Thyroid gland (tissue), 4 donors: ENCODE measurements at regions not wholly inside any gene's neighbourhood (a gene's known extent, or its start where the extent isn't known, plus 50 kb on each side); places are given as distances from the start of the nearest gene placed in this dataset.
"Not testable (repeated sequence)": the region's sequence is repeated elsewhere in the genome, so short reads cannot be mapped to it uniquely, and the experiment has no call there.

Experiments used
- DNase-seq, 2 donors: peaks; one replicate each; pipeline ENCODE4 v3.0.0-alpha.2; 2019
- H3K27ac ChIP-seq, 3 donors: fragments of 200-600 bp; sonication (generic); 1 replicate in 2 of 3; 2 replicates in 1 of 3; pipeline ENCODE4 v1.5.1; 2016 to 2019; ENCODE audit warnings: mild to moderate bottlenecking in 1 of 3, moderate library complexity in 1 of 3
- H3K27me3 ChIP-seq: fragments of 200-600 bp; sonication (generic); one replicate; pipeline ENCODE4 v1.5.1; 2019
- H3K36me3 ChIP-seq, 2 donors: fragments of 200-600 bp; sonication (generic); one replicate each; pipeline ENCODE4 v1.5.1; 2016 to 2019
- H3K4me1 ChIP-seq, 2 donors: fragments of 200-600 bp; sonication (generic); one replicate each; pipeline ENCODE4 v1.5.1; 2017 to 2019
- H3K4me3 ChIP-seq, 3 donors: fragments of 200-600 bp; sonication (generic); replicated peaks in 1 of 3; 1 replicate in 2 of 3; 2 replicates in 1 of 3; pipeline ENCODE4 v1.5.1; 2016; ENCODE audit warnings: mild to moderate bottlenecking in 1 of 3
- H3K9me3 ChIP-seq: fragments of 200-600 bp; sonication (generic); one replicate; pipeline ENCODE4 v1.5.1; 2017
- CTCF ChIP-seq, 6 experiments: fragments of 200-600 bp in 3 of 6; fragments of 450-650 bp in 3 of 6; sonication (generic) in 3 of 6; IDR thresholded peaks; one replicate each; pipeline ENCODE4 v1.5.1; 2016 to 2019; ENCODE audit warnings: antibody characterized with exemption in 6 of 6, mild to moderate bottlenecking in 2 of 6, inconsistent platforms in 1 of 6, moderate library complexity in 1 of 6
- POLR2A ChIP-seq, 2 donors: fragments of 450-650 bp; IDR thresholded peaks; one replicate each; pipeline ENCODE4 v1.6.1; 2017; ENCODE audit warnings: antibody characterized with exemption in 2 of 2, mild to moderate bottlenecking in 2 of 2, moderate library complexity in 1 of 2
- WGBS, 2 donors: methylation state at CpG; one replicate each; pipeline ENCODE4 v1.1.5; 2017; 5-methylcytosine and 5-hydroxymethylcytosine counted together
- intact Hi-C: fragments of 100-400 bp; cut with DNase I; formaldehyde crosslinking; loops from one replicate; pipeline ENCODE4 v1.15.1; 2023

GRCh38 chr10:52368725-52369124 is 54.6 kb downstream of the DKK1 start:
- TF ChIP-seq POLR2A (IDR thresholded peaks at IDR 0.05) (no peak), CTCF (IDR thresholded peaks at IDR 0.05) (no peak)
- intact Hi-C loops = no loop called here
- Histone ChIP-seq H3K4me1 (no peaks in the 10 kb centered on the region), H3K4me3 (no peak overlapping the region), H3K9me3 (no peaks in the 10 kb centered on the region), H3K27me3 (no peaks in the 10 kb centered on the region), H3K36me3 (no peaks in the 10 kb centered on the region), H3K27ac (no peak overlapping the region)
- 76 to 88% methylated on average over 1 of the region's 1 CpG for WGBS, 2 donors
- no peak for DNase-seq

DNA sequence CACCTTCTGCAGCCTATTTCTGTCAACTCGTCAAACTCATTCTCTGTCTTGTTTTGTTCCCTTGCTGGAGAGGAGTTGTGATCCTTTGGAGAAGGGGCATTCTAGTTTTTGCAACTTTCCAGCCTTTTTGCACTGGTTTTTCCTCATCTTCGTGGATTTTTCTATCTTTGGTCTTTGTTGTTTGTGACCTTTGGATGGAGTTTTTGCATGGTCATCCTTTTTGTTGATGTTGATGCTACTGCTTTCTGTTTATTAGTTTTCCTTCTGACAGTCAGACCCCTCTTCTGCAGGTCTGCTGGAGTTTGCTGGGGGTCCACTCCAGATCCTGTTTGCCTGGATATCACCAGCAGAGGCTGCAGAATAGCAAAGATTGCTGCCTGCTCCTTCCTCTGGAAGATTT is 60.1 kb downstream of the DKK1 start:
- intact Hi-C loops, H3K36me3 ChIP-seq, DNase-seq, H3K4me3 ChIP-seq, H3K9me3 ChIP-seq, H3K27ac ChIP-seq, H3K4me1 ChIP-seq, H3K27me3 ChIP-seq: not testable (repeated sequence)
- 69 to 81% methylated on average over 2 of the region's 2 CpGs for WGBS, 2 donors

- intact Hi-C loops = no loop called here
- H3K9me3 ChIP-seq = no peaks in the 10 kb centered on the region
- H3K27me3 ChIP-seq = no peaks in the 10 kb centered on the region
- TF ChIP-seq CTCF (IDR thresholded peaks at IDR 0.05) = no peak
- TF ChIP-seq POLR2A (IDR thresholded peaks at IDR 0.05) = no peak
- no peak for DNase-seq
- H3K4me1 ChIP-seq = no peaks in the 10 kb centered on the region
- no peak overlapping the region for H3K27ac ChIP-seq
- no peaks in the 10 kb centered on the region for H3K36me3 ChIP-seq
- no peak overlapping the region for H3K4me3 ChIP-seq
- WGBS, 2 donors = 42 to 44% methylated on average over 2 of the region's 2 CpGs
Observed at GRCh38 chr10:52376694-52377354, 62.7 kb downstream of the DKK1 start.

DNA sequence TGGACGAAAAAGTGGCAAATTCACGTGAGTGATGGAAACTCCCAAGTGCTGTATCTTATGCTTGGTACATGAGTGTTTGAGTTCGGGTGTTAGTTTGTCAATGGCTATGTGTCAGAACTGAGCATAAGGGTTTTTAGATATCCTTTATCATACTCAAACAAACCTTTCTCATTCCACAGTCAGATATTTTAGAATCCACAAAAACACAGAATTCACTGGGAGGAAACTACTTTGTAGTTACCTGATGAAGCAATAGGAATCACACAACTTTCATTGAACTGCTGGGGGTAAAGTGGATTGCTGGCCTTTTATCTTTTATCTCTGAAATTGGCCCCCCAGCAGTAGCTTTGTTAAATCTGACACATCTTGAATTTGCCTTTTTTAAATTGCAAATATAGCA is 64.0 kb downstream of the DKK1 start:
- WGBS, 2 donors = 53 to 54% methylated on average over 3 of the region's 3 CpGs
- Histone ChIP-seq H3K4me1 (no peaks in the 10 kb centered on the region), H3K9me3 (no peaks in the 10 kb centered on the region), H3K36me3 (no peaks in the 10 kb centered on the region), H3K4me3 (no peak overlapping the region), H3K27me3 (no peaks in the 10 kb centered on the region), H3K27ac (no peak overlapping the region)
- TF ChIP-seq POLR2A (IDR thresholded peaks at IDR 0.05) = no peak
- no peak for TF ChIP-seq CTCF (IDR thresholded peaks at IDR 0.05)
- intact Hi-C loops = no loop called here
- DNase-seq = no peak

- WGBS, 2 donors = 74 to 79% methylated on average over 3 of the region's 3 CpGs
- H3K36me3 ChIP-seq = no peaks in the 10 kb centered on the region
- no peaks in the 10 kb centered on the region for H3K9me3 ChIP-seq
- intact Hi-C loops = no loop called here
- H3K27ac ChIP-seq = no peak overlapping the region
- H3K4me3 ChIP-seq = no peak overlapping the region
- no peak for TF ChIP-seq POLR2A (IDR thresholded peaks at IDR 0.05)
- no peak for TF ChIP-seq CTCF (IDR thresholded peaks at IDR 0.05)
- H3K4me1 ChIP-seq = no peaks in the 10 kb centered on the region
- DNase-seq = no peak
- H3K27me3 ChIP-seq = no peaks in the 10 kb centered on the region
Observed at GRCh38 chr10:52379287-52379686, 65.2 kb downstream of the DKK1 start.

DNA sequence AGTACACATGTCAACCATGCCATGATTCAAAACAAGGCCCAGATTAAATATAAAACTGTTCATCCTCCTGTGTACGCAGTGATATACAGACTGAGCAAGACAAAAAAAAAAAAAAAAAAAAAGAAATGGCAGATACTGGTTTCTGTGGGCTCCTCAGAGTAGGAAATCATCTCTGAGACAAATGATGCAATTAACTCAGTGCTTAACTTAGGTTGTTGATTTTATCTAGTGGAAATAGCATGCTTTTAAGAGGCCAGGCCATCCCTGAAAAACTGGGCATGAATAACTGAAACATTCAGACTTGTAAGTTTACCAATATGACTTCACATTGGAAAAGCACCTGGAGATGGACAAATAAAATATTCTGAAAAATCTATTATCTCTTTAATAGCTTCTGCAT is 69.0 kb downstream of the DKK1 start:
- Histone ChIP-seq H3K4me1 (no peaks in the 10 kb centered on the region), H3K27ac (no peak overlapping the region), H3K9me3 (no peaks in the 10 kb centered on the region), H3K27me3 (no peaks in the 10 kb centered on the region), H3K4me3 (no peak overlapping the region), H3K36me3 (no peaks in the 10 kb centered on the region)
- TF ChIP-seq CTCF (IDR thresholded peaks at IDR 0.05) = no peak
- no peak for TF ChIP-seq POLR2A (IDR thresholded peaks at IDR 0.05)
- 86 to 90% methylated on average over 1 of the region's 1 CpG for WGBS, 2 donors
- DNase-seq = no peak
- intact Hi-C loops = no loop called here
